ENCODE measurements at regions not wholly inside any gene's neighbourhood (a gene's known extent, or its start where the extent isn't known, plus 50 kb on each side); places are given as distances from the start of the nearest gene placed in this dataset.

DNA sequence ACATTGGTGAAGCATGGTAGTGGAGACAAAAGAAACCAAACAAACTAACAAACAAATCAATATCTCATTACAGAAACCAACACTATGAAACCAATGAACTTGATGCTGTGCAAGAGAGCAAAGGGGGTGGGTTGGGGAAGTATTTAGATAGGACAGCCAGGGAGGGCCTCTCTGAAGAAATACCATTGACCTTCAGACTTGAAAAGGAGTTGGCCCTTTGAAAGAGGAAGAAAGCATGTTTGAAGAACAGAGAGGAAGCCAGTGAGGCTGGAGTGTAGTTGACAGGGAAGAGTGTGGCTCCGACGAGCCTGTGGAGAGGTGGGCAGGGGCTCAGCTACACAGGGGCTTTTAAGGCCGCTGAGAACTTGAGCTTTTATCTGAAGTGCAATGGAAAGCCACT lies 151.0 kb upstream of the GATA6 start:
- Histone ChIP-seq H3K36me3 (no peaks in the 10 kb centered on the region), H3K27me3 (no peaks in the 10 kb centered on the region), H3K9me3 (peaks cover 0 to under 1% of the 10 kb centered on the region in 2 donors), H3K4me3 (no peak overlapping the region), H3K27ac (peak overlapping the region in 3 of 4 donors; percentile 33 to 51 (median 43)), H3K4me1 (peaks cover 3 to 39% (median 27%) of the 10 kb centered on the region in 4 donors)
- WGBS, 2 donors (ENCODE audit: low coverage in 1 of 2) = 46% methylated on average over 3 of the region's 3 CpGs; no CpG with 5 or more reads in 1 of the 2 donors
- no peak for DNase-seq
- intact Hi-C loops (cut with DNase I; ENCODE audit: low total_unique reads) = no loop called here
- in situ Hi-C loops (cut with MboI; ENCODE audit: low pct_ligation_motif_present in 1 of 4, low pct_unique_long_range_greater_than_20kb in 1 of 4, low sequenced_read_pairs in 3 of 4) = loop anchor here in 1 of 4 donors (25.0 kb wide), 1 partner anchor 94 kb away; no protein-coding TSS in a partner anchor
- TF ChIP-seq POLR2A (IDR thresholded peaks at IDR 0.05) = peak; percentile 24
- TF ChIP-seq POLR2AphosphoS5 (IDR thresholded peaks at IDR 0.05) = no peak

DNA sequence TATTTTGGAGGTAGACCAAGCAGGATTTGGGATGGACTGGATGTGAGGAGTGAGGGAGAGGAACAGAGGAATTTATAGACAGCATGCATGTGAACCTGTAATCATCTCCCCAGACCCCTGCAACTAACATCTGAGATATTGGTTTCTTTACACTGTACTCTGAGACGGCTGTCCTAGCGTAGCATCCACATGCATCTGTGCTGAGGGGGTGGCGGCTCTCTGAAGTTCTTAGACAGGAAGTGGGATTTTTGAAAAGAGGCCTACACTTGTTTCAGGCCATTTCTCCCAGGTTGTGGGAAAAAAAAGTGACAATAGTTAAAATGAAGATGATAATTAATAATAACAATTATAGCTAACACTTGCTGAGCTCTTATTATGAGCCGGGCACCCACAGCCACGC lies 150.2 kb upstream of the GATA6 start:
- peaks cover 3 to 39% (median 27%) of the 10 kb centered on the region in 4 donors for H3K4me1 ChIP-seq
- no peaks in the 10 kb centered on the region for H3K36me3 ChIP-seq
- 83 to 85% methylated on average over 3 to 5 of the region's 5 CpGs for WGBS, 2 donors (ENCODE audit: low coverage in 1 of 2)
- no peak for DNase-seq
- H3K27me3 ChIP-seq = no peaks in the 10 kb centered on the region
- H3K27ac ChIP-seq = peak overlapping the region in 1 of 4 donors; percentile 43
- no peak overlapping the region for H3K4me3 ChIP-seq
- intact Hi-C loops (cut with DNase I; ENCODE audit: low total_unique reads) (no loop called here), in situ Hi-C loops (cut with MboI; ENCODE audit: low pct_ligation_motif_present in 1 of 4, low pct_unique_long_range_greater_than_20kb in 1 of 4, low sequenced_read_pairs in 3 of 4) (loop anchor here in 1 of 4 donors (25.0 kb wide), 1 partner anchor 93 kb away; no protein-coding TSS in a partner anchor)
- TF ChIP-seq, protein P1, sequence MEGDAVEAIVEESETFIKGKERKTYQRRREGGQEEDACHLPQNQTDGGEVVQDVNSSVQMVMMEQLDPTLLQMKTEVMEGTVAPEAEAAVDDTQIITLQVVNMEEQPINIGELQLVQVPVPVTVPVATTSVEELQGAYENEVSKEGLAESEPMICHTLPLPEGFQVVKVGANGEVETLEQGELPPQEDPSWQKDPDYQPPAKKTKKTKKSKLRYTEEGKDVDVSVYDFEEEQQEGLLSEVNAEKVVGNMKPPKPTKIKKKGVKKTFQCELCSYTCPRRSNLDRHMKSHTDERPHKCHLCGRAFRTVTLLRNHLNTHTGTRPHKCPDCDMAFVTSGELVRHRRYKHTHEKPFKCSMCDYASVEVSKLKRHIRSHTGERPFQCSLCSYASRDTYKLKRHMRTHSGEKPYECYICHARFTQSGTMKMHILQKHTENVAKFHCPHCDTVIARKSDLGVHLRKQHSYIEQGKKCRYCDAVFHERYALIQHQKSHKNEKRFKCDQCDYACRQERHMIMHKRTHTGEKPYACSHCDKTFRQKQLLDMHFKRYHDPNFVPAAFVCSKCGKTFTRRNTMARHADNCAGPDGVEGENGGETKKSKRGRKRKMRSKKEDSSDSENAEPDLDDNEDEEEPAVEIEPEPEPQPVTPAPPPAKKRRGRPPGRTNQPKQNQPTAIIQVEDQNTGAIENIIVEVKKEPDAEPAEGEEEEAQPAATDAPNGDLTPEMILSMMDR (IDR thresholded peaks at IDR 0.05) = no peak
- no peak for TF ChIP-seq EP300 (IDR thresholded peaks at IDR 0.05; ENCODE audit: low read depth)
- no peak for TF ChIP-seq POLR2A (IDR thresholded peaks at IDR 0.05)
- no peak for TF ChIP-seq POLR2AphosphoS5 (IDR thresholded peaks at IDR 0.05)
- no peaks in the 10 kb centered on the region for H3K9me3 ChIP-seq

DNA sequence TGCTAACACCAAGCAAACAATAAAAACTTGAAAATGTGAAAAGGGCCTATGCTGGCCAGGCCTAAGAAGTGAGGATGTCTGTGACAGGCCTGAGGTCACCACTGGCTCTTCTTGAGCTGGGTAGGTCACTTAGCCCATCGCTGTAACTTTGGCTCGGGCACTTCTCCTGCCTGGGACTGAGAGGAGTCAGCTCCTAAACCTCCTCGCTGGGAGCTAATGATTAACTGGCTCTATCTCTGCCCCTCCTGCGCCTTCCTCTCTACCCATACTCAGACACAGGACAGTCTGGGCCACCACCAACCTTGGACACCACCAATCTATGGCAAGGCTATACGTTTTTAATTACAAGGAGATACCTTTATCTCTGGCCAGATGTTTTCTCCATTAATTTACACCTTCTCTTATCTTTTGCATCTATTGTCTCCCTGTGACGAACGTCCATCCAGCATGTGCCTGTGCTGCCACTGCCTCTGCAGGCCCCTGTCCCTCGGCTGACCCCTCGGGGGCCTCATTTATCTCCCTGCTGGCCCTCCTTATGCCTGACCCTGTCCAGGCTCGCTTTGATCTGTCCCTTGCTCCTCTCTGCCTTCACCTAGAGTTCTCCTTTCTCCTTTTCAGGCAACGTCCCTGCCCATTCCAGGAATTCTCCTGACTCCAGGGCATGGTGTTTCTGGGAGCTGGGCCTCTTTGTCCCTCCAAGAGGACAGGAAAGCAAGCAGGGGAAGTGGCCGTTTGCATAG lies 149.1 kb upstream of the GATA6 start:
- in situ Hi-C loops (cut with MboI; ENCODE audit: low pct_ligation_motif_present in 1 of 4, low pct_unique_long_range_greater_than_20kb in 1 of 4, low sequenced_read_pairs in 3 of 4) = loop anchor here in 1 of 4 donors (25.0 kb wide), 1 partner anchor 92 kb away; no protein-coding TSS in a partner anchor
- Histone ChIP-seq H3K4me1 (peaks cover 3 to 39% (median 27%) of the 10 kb centered on the region in 4 donors), H3K4me3 (no peak overlapping the region), H3K27ac (peak overlapping the region; percentile 55 to 76 (median 63)), H3K9me3 (no peaks in the 10 kb centered on the region), H3K27me3 (no peaks in the 10 kb centered on the region), H3K36me3 (no peaks in the 10 kb centered on the region)
- TF ChIP-seq POLR2AphosphoS5 (IDR thresholded peaks at IDR 0.05) = no peak
- TF ChIP-seq, protein P1 (IDR thresholded peaks at IDR 0.05) = no peak
- no peak for TF ChIP-seq EP300 (IDR thresholded peaks at IDR 0.05; ENCODE audit: low read depth)
- no peak for TF ChIP-seq POLR2A (IDR thresholded peaks at IDR 0.05)
- intact Hi-C loops (cut with DNase I; ENCODE audit: low total_unique reads) = no loop called here
- DNase-seq = peak; percentile 45
- 45 to 86% methylated on average over 4 to 12 of the region's 12 CpGs for WGBS, 2 donors (ENCODE audit: low coverage in 1 of 2)

DNA sequence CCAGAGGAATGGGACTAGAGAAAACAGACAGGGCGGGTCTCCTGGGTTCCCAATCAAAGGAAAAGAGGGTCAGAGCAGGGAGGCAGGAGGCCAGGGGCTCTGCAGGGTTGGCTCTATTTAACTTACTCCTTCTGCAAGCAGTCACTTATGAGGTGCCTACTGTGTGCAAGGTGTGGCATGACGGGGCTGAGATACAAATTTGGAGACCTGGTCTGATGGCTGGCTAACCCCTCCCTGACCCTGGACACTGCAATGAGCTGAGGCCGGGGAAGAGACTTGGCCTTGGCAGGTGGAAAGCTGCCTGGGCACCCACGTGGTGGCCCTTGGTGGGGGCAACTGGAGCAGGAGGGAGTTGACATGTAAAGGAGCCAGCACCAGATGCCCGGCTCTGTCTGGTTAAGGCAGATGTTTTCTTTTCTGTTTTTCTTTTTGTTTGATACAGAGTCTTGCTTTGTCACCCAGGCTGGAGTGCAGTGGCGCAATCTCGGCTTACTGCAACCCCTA lies 148.5 kb upstream of the GATA6 start:
- intact Hi-C loops (cut with DNase I; ENCODE audit: low total_unique reads) (no loop called here), in situ Hi-C loops (cut with MboI; ENCODE audit: low pct_ligation_motif_present in 1 of 4, low pct_unique_long_range_greater_than_20kb in 1 of 4, low sequenced_read_pairs in 3 of 4) (loop anchor here in 1 of 4 donors (25.0 kb wide), 1 partner anchor 91 kb away; no protein-coding TSS in a partner anchor)
- Histone ChIP-seq H3K36me3 (no peaks in the 10 kb centered on the region), H3K4me3 (no peak overlapping the region), H3K4me1 (peaks cover 3 to 39% (median 27%) of the 10 kb centered on the region in 4 donors), H3K27me3 (no peaks in the 10 kb centered on the region), H3K27ac (peak overlapping the region; percentile 55 to 76 (median 63)), H3K9me3 (no peaks in the 10 kb centered on the region)
- TF ChIP-seq POLR2AphosphoS5 (IDR thresholded peaks at IDR 0.05) (no peak), POLR2A (IDR thresholded peaks at IDR 0.05) (no peak), EP300 (IDR thresholded peaks at IDR 0.05; ENCODE audit: low read depth) (no peak)
- TF ChIP-seq, protein P1 (IDR thresholded peaks at IDR 0.05) = no peak
- 55 to 70% methylated on average over 2 to 7 of the region's 7 CpGs for WGBS, 2 donors (ENCODE audit: low coverage in 1 of 2)
- DNase-seq = no peak
